HK-2 (cell line): ENCODE measurements at regions not wholly inside any gene's neighbourhood (a gene's known extent, or its start where the extent isn't known, plus 50 kb on each side); places are given as distances from the start of the nearest gene placed in this dataset.

Experiments used
- DNase-seq: peaks from one replicate; pipeline ENCODE4 v3.0.0-alpha.2; 2018; ENCODE audit not compliant: unreplicated experiment

DNA sequence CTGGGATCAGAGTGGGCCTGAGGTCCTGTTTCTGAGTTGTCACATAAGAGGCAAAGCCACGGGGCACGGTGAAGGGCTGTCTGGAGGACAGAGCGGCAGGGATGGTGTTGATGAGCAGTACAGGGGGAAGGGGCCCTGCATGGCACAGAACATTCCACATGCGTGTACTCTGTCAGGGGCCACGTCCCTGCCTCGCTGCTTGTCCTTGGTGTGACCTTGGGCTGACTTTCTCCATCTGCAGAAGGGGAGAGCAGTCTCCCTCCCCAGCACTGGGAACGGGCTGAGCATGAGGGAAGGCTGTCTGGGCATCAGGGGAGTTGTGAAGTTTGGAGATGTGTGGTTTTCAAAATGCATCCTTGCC lies 71.5 kb upstream of the GSE1 start:
- DNase-seq, result no peak

DNA sequence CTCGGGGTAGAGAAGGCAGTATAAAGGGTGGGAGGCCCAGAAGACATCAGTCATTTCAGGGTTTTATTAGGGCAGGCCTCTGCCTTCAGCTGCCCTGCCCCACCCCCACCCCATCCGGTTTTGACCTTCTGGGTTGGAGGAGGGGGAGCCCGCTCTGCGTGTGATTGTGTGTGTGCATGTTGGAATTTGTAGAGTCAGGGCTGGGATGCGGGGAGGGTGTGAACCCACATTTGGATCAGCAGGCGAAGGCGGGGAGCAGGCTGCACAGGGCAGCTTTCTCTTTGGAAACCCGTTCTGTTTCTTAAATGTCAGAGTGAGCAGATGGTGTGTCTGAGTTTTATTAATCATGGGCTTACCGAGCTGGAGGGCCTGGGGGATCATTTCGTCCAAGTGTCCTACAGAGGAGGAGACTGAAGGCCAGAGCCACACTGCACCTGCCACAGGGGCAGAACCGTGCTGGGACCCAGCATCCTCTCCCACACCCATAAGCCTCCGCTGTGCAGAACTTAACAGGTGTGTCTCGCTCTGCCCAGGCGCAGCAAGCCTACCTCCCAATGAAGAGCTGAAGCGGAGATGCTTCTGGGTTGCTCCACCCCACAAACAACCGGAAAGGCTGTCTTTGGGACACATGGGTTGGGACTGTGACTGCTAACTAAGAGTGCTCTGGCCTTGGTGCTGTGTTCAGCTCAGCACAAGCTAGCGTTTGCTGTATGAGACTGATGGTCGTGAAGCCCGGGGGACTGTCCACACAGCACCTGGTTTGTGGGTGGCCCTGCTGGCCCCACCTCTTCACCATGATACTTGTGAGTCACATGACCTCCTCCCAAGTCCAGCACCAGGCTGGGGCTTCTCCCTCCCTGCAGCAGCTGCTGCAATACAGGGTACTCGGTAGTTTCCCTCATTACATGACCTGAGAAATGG lies 70.9 kb upstream of the GSE1 start:
- DNase-seq, result no peak

DNA sequence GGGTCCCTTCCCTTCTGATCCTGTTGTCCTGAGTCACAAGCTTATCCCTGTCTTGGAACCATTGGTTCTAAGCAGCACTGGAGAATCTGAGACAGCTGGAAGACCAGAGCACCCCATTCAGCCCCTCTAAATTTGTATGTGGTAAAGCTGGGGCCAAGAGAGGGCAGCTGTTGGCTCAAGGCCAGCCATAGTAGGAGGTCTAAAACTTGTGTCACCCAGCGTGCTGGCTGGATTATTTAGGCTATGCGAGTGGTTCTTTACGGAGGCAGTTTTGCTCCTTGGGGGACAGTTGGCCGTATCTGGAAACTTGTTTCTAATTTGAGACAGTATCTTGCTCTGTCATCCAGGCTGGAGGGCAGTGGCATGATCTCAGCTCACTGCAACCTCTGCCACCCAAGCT lies 69.6 kb upstream of the GSE1 start:
- DNase-seq, result no peak

DNA sequence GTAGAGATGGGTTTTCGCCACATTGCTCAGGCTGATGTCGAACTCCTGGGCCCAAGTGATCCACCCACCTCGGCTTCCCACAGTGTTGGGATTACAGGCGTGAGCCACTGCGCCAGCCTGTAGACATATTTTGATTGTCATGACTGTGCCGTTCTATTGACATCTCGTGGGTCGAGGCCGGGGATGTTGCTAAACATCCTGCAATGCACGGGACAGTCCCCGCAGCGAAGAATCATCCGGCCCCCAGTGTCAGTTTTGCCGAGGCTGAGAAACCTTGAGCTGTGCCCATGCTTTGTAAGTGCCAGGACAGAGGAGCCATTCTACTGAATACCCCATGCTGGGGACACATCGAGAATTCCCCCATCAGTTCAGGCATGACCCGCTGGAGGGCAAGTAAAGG lies 69.1 kb upstream of the GSE1 start:
- DNase-seq, result no peak

DNA sequence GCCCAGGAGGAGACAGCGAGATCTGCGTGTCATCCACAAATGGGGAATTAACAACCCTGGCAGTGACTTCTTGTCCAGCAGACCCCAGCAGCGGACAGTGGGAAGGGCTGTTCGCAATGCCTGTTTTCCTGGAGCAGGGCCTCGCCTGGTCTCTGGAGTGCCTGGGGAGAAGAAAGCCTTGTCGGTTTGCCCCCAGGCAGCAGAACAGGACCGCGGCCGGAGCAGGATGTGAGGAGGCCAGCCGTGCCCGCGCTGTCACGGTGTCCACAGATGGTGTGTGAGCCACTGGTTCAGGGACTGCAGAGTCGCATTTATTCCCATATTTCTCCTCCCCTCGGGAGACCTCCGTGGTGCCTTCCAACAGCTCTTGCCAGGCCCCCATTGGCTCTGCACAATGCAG lies 68.5 kb upstream of the GSE1 start:
- no peak for DNase-seq

DNA sequence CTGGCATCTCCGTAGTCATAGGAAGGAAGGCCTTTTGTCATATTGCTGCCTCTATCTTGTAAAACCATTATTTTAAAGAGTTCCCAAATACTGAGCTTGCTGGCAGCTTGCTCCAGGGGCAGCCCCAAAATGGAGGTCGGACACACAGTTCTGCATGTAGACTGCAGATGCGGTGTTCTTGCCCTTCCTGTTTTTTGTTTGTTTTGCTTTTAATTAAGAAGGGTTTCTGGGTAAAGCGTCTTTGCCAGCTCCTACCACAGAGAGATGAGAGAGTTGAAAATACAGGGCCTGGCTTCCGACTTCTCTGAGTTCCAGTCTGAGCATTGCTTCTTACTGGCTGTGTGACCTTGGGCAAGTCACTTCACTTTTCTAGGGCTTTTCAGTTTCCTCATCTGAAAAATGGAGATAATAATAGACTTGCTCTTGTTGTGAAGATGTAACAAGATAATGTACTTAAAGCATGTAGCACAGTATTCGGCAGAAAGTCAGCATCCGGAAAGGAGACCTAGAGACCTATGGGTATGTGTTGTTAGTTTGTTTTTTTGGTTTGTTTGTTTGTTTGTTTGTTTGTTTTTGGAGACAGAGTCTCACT lies 67.8 kb upstream of the GSE1 start:
- no peak for DNase-seq

DNA sequence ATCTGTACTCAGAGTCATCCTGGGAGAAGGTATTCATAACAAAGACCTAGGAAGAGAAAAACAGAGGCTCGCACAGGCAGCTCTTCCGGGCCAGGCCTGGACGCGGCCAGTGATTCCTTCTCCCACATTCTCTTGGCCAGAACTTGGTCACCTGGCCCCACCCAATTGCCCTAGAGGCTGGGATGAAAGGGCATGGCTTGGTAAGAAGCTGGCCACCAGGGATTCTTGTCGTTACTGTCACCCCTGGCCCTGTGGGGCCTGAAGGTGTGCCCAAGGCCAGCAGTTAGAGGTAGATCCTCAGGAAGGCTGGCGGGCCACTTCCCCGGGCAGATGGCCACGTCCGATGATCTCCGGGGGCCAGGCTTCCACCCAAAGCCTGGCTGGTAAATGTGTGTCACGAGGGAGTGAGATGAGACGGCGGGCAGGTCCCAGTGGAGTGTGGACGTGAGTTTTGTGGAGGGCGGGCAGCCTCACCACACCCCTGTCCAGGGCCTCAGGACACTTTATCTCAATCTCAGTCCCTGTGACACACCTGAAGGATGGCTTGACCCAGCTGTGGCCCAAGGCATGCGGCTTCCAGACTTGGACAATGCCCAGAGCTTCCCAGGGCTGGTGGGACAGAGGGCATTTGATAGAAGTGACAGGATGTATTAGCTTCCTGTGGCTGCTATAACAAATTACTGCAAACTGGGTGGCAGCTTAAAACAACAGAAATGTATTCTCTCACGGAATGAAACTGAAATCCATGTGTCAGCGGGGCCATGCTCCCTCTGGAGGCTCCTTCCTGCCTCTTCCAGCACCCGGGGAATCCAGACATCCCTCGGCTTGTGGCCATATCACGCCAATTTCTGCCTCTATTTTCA lies 66.3 kb upstream of the GSE1 start:
- no peak for DNase-seq

DNA sequence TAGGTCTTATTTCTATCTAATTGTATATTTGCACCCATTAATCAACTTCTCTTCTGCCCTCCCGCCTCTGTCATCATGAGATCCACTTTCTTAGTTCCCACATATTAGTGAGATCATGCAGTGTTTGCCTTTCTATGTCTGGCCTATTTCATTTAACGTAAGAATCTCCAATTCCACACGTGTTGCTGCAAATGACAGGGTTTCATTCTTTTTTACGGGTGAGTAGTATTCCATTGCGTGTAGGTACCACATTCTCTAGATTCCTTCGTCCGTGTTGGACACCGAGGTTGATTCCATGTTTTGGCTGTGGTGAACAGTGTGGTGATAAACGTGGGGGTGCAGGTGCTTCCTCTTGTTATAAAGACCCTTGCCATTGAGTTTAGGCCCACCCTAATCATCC lies 64.7 kb upstream of the GSE1 start:
- DNase-seq, result no peak

DNA sequence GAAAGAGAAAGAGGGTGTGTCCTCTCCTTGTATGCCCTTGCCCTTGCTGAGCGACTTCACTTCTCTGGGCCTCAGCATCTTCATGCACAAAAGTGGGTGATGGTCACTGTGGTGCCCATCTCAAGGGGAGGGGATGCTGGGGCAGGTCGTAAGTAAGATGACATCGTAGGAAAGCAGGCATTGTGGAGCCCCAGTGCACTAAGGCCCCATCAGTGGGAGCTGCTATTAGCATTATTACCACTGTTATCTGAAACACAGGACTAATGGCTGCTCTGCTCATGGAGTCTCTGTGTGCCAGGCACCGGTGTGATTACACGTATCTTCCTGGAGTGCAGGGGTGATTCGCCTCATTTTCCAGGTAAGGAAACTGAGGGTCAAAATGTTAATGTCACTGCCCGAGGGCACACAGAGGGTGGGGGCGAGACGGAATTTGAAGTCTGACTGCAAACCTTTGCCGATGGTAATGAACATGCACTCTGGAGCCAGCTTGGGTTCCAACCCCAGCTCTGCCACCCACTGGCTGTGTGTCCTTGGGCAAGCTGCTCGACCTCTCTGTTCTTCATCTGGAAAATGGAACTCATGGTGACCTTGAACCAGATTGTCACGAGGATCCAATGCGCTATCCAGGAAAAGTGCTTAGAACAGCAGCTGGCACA lies 63.2 kb upstream of the GSE1 start:
- DNase-seq, result no peak

DNA sequence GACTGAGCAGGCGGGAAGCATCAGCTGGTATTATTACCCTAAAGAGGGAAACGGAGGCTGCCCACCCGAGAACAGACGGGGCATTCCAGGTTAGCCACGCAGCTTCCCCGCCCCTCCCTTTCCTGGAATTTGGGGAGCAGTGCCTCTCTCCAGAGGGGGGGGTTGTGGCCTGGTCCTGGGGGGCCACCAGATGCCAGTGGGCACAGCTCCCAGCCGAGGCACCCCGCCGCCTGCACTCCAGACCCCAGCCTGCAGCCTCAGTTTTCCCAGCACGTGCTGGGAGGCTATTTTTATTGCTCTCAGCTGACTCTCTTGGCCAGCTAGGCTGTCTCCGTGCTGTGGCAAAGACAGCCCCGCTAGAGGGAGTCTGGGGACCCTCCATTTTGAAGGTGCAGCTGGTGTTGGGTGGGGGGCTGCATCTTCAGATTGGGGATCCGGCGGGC lies 62.7 kb upstream of the GSE1 start:
- DNase-seq, result no peak

DNA sequence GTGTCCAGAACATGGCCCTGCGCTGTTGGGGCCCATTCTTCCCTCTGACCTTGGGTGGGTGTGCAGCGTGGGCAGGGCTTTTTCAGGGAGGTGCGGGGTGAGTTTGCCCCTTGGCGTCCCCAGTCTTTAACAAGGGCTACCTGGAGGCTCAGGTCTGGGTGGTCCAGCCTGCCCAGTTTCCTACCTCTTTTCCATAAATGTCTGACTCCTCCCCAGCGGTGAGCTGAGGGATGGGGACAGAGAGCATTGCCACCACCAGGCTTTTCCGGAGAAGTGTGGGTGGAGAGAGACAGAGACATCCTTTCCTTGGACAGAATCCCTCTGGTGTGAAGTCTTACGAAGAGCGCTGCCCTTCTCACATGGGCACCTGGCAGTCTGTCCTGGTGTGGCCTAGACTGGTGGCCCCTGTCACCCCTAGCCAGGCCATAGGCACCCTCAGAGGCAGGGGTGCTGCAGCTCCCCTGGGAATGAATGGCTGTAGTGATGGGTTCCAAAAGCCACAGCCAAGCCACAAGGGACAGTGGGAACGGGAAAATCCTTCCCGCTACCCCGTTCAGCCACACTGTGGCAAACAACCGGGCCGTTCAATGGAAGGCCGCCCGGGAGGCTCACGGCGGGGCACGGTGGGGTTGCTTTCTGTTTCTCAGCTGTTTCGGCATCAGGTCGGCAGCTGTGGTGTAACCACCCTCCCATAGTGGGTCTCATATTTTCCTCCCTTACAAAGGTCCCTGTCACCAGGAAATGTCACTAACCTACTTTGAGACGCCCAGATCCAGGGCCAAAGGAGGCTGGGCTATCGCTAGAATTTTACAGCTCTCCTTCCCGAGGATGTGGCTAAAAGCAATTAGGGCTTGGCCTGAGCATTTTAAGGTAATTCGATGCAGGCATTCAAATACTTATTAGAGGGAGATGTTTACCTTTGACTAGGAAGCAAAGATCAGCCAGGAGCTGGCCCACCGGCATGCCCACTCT lies 61.9 kb upstream of the GSE1 start:
- no peak for DNase-seq

DNA sequence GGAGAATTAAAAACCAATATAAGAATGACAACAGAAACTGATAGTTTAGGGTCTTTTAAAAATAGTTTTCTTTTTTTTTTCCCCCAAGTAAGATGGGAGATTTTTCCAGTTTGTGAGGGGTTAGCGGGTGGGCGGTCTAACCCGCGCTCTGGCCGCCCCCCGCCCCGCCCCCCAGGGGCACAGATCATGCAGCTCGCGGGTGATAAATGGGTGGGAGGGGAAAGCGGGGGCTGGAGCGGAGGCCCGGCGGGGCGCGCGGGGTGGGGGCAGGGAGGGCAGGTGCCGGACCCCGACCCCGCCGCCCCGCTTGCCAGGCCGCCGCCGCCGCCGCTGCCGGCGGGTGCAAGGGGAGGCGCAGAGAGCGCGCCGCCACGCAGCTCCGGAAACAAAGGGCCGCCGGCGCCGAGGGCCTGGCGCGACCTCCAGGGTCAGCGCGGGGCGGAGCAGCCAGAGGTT lies 60.1 kb upstream of the GSE1 start:
- DNase-seq, result no peak

DNA sequence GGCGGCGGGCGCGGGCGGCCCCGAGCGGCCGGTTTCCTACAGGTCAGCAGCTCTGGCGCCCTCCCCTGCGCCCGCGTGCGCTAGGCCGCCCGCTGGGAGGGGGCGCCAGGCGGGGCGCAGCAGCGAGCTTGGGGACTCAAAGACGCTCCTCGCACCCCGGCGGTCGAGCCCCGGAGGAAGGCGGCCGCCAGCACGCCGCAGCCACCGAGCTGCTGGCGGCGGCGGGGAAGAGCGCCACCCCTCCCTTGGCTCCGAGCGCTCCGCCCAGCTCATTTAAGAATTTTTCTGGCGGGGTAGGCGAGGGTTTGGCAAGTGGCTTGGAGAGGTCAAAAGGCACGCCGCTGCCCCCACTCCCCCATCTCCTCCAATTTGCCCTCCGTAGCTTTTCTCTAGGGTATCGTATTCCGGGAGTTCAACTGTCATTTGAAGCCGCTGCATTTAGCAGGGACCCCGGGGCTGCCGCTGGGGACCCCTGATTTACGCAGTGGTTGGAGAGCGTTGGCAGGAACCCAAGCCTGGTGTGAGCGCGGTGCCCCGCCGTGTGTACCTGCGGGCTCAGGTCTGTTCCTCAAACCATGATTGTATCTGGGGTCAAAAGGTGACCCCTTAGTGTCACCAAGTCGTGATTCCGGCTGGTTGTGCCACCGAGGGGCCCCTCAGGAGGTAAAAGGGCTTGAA lies 59.5 kb upstream of the GSE1 start:
- peak; percentile 51 for DNase-seq

DNA sequence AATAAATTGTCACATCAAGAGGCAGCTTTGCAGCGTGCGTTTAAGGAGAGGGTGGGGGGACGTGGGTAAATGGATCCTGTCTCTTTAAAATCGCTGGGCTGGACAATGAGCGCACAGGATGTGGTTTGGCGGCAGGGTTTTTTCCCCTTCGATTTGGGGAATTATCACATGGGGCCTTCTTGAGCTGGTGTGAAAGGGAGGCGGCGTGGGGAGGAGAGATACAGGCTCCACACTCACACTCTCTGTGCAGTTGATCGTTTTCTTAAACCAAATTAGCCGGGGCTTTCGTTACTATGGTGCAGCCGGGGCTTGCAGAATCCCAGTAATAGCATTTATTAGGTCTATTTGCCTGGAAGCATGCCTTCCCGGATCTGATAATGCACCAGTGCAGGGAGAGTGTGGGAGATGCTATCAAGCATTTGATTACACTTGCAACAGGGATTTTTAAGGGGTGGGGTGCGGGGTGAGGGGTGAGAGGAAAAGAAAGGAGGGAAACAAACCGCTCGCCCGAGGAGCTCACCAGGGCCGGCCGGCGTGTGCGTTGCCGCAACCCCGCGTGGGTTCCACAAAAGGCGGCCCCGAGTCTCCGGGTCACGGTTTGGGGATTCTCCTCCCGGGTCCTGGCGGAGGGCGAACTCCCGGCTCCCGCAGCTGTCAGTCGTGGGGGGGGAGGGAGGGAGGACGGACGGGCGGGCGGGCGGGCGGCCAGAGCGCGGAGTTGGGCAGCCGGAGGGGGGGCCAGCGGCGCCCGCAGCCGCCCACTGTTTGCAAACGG lies 58.8 kb upstream of the GSE1 start:
- peak; percentile 58 for DNase-seq

DNA sequence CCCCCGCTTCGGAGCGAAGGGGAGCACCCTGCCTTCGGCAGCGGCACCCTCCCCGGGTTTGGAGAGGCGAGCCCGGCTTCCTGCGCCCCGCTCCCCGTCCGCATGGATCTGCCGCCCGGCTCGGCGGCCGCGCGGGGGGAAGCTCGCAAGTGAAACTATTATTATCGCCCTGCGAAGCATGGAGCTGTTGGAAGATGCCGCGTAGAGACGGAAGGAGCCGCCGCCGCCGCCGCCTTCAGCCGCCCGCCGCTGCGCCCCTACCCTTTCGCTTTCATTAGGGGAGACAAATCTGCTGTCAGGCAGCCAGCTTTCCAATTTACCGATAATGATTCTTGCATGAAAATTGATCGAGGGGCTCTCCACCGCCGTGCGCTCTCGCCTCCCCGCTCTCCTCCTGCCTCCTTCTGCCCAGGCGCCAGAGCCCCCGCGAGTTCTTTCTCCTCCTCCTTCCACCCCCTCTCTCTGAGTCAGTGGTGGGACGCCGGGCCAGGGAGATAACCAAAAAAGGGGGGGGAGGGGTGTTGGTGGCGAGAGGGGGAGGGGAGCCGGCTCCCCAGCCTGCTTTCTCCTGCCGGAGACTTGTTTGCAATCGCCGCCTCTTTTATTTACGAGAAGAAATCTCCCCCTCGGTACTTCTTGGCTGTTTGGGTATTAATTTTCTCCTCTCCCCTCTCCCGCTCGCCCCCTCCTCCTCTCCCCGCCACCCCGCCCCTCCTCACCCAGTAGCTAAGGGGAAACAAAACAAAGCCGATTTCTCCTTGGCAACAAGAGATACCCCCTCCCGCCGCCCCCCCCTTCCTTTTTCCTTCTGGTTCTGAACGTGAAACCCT lies 58.0 kb upstream of the GSE1 start:
- peak; percentile 37 for DNase-seq

DNA sequence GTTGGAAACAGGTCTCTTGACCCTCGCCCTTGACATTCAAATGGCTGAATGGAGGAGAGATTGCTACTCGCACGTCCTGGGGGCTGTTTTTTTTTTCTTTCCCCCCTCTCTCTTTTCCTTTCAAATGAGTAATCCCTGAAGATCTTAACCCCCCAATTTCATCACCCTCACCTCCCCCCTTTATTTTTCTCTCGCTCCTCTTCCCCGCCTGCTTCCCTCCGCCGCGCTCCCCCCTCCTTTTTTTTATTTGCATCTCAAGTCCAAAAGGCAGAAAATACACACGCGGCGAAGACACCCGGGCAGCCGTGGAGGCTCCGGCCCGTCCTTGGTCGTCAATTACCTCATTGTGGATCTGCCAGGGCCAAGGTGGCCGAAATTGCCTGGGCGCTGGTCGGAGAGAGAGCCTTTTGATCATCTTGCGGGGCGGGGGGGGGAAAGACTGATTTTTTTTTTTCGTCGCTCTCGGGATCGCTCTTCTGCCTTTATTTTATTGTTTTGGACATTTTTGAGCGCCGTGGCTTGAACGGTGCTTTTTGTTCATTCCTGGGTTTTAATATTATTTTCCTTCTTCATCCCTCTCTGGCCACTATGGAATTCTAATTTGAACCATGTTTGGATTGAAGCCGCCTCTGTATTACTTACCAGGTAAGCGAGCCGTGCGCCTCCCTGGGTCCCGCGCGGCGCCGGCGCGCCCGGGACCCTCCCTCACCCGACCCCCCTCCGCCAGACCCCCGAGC lies 57.2 kb upstream of the GSE1 start:
- DNase-seq, result no peak

DNA sequence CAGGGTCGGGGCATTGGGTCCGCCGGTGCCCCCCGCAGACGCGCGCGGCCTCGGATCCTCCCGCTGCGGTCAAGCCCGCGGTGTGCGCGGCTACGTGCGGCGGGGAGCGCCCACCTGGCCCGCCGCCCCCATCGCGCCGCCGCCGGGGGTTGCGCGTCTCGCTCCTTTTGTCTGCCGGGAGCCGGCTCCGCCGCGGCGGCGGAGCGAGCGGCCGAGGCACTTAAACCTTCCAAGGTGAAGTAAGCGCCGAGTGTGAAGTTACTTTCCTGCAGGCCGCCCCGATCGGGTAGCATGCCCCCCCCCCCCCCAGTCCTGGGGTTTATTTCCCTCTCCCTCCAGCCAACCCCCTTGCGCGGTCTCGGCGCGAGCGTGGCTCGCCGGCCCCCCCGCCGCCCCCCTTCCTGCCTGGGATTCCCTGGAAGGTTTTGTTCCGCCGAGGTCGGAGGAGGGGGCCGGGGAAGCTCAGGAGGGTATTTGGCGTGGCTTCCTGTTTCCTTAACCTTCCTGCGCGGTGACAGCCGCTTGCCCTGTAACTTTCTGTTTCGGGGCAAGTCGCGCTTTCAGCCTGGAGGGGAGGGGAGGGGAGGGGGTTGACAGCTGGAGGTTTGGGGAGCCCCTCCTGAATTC lies 56.6 kb upstream of the GSE1 start:
- DNase-seq, result peak; percentile 39
